HG03520 (cell line): ENCODE measurements at regions not wholly inside any gene's neighbourhood (a gene's known extent, or its start where the extent isn't known, plus 50 kb on each side); places are given as distances from the start of the nearest gene placed in this dataset.
"Not testable (repeated sequence)": the region's sequence is repeated elsewhere in the genome, so short reads cannot be mapped to it uniquely, and the experiment has no call there.

Experiments used
- ATAC-seq: cut with Tn5 transposase; IDR thresholded peaks from one replicate; pipeline ENCODE4 v1.9.1; 2021; ENCODE audit warnings: mild to moderate bottlenecking, moderate library complexity; ENCODE audit not compliant: unreplicated experiment

DNA sequence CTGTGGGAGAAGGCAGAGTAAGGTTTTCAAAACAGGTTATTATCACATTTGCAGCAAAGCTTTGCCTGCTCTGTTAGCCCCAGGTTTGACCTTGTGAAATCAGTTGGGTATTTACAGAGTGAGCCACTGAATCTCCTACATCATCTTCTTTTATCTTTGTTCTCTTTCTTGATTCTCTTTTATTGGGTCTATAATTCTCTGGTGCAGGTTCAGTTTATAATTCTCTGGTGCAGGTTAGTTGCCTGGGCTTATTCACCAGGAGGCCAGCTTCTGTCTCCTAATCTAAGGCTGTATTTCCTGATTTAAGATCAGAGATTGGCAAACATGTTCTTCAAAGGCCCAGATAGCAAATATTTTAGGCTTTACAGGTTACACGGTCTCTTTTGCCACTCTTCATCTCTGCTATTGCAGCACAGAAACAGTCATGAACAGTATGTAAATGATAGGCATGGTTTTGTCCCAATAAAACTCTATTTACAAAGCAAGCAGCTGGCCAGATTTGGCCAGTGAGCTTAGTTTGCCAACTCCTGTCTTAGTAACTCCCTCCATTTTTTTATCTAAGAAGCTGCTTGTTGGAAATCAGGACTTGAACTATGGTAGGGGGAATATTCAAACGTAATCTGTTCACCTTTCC is 205.0 kb upstream of the RIMS1 start:
- no peak for ATAC-seq

DNA sequence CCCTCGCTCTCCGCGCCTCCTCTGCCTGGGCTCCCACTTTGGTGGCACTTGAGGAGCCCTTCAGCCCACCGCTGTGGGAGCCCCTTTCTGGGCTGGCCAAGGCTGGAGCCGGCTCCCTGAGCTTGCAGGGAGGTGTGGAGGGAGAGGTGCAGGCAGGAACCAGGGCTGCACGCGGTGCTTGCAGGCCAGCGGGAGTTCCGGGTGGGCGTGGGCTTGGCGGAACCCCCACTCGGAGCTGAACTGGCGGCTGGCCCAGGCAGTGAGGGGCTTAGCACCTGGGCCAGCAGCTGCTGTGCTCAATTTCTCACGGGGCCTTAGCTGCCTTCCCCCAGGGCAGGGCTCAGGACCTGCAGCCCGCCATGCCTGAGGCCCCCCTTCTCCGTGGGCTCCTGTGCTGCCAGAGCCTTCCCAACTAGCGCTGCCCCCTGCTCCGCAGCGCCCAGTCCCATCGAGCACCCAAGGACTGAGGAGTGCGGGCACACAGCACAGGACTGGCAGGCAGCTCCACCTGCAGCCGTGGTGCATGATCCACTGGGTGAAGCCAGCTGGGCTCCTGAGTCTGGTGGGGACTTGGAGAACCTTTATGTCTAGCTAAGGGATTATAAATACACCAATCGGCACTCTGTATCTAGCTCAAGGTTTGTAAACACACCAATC is 200.2 kb upstream of the RIMS1 start:
- ATAC-seq = not testable (repeated sequence)

DNA sequence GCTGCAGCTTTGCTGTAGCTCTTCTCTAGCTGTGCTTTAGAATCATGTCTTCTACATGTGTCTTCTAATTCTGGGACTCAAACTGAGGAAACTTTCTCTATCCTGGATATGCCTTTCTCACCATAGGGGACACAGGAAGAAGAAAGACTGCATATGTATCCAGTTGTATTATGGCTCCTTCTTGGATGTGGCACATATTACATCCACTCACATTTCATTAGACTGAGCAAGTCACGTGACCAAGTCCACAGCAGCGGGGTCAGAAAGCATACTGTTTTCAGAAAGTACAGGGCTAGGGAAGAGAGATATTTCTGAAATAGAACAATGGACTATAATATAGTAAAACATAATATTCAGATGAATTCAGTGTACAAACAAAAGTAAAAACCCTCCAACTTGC is 187.6 kb upstream of the RIMS1 start:
- no peak for ATAC-seq

- ATAC-seq = peak; percentile 84
These were observed 179.8 kb upstream of the RIMS1 start for GRCh38 chr6:71706523-71706922.

DNA sequence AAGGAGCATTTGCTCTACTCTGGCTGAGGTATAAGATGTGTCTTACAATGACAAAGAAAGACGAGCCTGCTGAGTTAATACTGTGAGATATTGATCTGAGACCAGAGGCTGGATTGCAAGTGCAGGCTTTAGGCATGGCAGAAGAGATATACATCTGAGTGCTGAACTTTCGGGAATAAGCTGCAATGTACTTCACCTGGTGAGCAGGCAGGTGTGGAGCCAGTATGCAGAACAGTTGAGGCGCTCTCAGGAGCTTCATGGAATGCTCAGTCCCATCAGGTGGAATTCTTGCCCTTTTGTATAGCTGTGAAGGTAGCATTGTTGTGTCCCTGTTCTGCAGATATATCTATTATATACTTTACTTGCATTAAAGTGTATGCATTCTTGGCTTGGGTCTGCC is 179.3 kb upstream of the RIMS1 start:
- ATAC-seq = no peak

- ATAC-seq = no peak
These were observed 165.6 kb upstream of the RIMS1 start for GRCh38 chr6:71720705-71721104.

GRCh38 chr6:71721642-71722041 is 164.7 kb upstream of the RIMS1 start:
- no peak for ATAC-seq

DNA sequence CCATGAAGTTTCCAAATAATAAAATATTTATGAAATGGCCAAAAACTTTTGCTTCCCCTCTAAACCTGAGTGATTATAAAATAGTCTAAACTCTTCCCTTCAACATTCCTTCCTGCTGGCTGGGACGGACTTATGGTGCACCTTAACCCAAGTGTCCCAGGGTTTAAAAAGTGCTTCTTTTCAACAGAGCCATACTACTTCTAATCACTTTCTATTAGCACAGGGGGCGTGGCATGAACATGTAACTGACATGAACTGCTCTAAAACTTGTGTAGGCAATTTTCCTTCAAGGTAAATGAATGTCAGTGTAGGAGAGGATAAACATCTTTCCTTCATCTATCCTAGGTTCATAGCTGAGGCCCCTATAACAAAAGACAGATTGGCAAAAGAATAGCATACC is 163.6 kb upstream of the RIMS1 start:
- ATAC-seq = no peak

DNA sequence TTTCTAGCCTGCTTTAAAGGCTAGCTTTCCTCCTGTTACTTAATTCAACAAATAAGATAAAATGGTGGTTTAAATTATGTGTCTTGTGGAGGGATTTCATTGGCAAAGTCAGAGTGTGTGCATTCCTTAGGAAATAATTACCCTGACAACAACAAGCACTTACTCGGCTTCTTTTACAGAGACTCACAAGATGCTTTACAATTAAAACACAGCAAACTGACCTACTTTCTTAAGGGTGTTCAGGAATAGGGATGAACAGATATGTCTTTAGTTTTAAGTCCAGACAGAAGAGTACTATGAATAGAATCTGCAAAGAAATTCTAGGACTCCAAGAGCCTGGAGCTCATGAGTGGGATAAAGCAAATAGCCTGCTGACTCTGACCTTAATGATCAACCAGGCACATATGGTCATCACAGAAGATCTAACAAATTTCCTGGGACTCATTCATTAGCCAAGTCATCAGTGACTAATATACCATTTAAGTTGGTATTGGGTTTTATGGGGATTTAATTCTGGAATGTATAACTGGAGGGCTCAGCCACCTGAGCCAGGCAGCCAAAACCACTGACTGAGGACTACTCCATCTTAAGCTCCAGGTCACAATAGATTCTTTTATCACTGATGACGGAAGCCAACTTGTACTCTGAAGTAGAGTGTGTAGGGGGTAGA is 161.8 kb upstream of the RIMS1 start:
- ATAC-seq = no peak

GRCh38 chr6:71725126-71725470 is 161.3 kb upstream of the RIMS1 start:
- no peak for ATAC-seq

DNA sequence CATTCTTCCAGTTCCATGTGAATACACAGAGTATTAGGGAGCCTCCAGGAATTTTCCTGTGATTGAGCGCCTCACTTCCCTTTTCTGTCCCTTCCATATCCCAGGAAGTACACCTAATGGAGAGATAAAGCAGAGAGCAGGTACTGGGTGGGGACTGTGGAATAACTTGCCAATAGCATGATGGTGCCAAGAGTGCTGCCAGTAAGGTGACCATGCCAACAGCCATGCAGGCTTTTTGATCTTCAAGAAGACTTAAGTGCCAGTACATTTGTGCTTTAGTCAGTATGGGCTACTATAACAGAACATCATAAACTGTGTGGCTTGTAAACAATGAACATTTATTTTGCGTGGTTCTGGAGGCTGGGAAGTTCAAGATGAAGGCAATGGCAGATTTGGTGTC is 160.2 kb upstream of the RIMS1 start:
- no peak for ATAC-seq

DNA sequence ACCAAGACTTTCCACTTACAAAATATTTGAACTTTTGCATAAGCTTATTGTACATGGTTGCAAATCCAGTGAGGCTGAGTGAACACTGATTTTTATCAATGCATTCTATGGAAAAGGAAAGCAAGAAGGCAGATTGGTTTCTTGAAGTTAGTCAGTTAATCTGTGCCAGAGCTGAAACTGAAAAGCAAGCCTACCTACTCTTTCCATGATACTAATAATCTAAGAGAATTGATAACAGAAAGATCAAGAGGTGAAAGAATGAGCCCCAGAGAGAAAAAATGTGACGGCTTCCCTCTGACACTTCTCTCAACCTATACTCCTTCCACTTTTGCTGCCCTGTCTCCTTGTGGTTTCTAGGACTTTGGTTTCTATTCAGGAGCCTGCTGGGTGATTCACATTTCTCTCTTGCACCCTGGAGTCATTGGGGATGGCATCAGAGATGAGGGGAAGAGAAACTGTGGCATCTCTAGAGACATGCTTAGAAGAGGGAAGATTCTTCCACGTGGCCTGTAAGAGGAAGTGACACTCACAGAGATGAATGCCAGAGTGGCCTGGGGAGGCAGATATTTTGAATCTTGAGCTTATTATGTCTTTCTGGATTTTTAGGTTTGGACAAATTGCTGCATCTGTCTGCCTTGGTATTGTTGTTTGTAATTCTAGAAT is 158.6 kb upstream of the RIMS1 start:
- peak; percentile 95 for ATAC-seq

GRCh38 chr6:71730284-71730683 is 156.1 kb upstream of the RIMS1 start:
- no peak for ATAC-seq

GRCh38 chr6:71733970-71734899 is 152.1 kb upstream of the RIMS1 start:
- ATAC-seq = no peak

- peak; percentile 47 for ATAC-seq
These were observed 148.4 kb upstream of the RIMS1 start for GRCh38 chr6:71737953-71738352.

GRCh38 chr6:71745525-71745924 is 140.8 kb upstream of the RIMS1 start:
- ATAC-seq = peak; percentile 64

- ATAC-seq = no peak
These were observed 120.1 kb upstream of the RIMS1 start for GRCh38 chr6:71766146-71766760.

- ATAC-seq = no peak
These were observed 119.6 kb upstream of the RIMS1 start for GRCh38 chr6:71766796-71767195.

- ATAC-seq = no peak
These were observed 118.0 kb upstream of the RIMS1 start for GRCh38 chr6:71768356-71768755.

- no peak for ATAC-seq
These were observed 77.5 kb upstream of the RIMS1 start for GRCh38 chr6:71808865-71809264.
